Fibroblast of pulmonary artery (primary cell): ENCODE measurements at regions not wholly inside any gene's neighbourhood (a gene's known extent, or its start where the extent isn't known, plus 50 kb on each side); places are given as distances from the start of the nearest gene placed in this dataset.

ENCODE experiments used
- DNase-seq: peaks from one replicate; pipeline ENCODE4 v3.0.0-alpha.2; 2010; ENCODE audit warnings: low read depth
- H3K4me3 ChIP-seq: replicated peaks from 2 replicates; pipeline ENCODE4 v1.5.1; 2011; ENCODE audit warnings: low read depth, mild to moderate bottlenecking, control low read depth, low read length, moderate library complexity
- TF ChIP-seq, protein P1 (sequence below): IDR thresholded peaks from 2 replicates; pipeline ENCODE4 v1.5.1; 2011; ENCODE audit warnings: mild to moderate bottlenecking, control low read depth, low read length, inconsistent platforms; ENCODE audit errors: missing control alignments

DNA sequence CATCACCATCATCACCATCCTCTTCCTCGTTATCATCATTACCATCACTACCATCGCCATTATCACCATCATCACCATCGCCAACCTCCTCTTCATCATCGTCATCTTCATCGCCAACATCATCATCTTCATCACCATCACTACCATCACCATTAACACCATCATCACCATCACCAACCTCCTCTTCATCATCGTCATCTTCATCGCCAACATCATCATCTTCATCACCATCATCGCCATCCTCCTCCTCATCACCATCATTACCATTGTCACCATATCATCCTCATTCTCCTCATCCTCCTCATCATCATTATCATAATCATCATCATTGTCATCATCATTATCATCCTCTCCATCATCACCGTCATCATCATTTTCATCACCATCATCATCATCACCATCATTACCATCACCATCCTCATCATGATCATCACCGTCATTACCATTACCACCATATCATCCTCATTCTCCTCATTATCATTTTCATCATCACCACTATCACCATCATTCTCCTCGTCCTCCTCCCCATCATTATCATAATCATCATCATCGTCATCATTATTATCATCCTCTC is 1498.7 kb downstream of the TBC1D22A start:
- TF ChIP-seq, protein P1, sequence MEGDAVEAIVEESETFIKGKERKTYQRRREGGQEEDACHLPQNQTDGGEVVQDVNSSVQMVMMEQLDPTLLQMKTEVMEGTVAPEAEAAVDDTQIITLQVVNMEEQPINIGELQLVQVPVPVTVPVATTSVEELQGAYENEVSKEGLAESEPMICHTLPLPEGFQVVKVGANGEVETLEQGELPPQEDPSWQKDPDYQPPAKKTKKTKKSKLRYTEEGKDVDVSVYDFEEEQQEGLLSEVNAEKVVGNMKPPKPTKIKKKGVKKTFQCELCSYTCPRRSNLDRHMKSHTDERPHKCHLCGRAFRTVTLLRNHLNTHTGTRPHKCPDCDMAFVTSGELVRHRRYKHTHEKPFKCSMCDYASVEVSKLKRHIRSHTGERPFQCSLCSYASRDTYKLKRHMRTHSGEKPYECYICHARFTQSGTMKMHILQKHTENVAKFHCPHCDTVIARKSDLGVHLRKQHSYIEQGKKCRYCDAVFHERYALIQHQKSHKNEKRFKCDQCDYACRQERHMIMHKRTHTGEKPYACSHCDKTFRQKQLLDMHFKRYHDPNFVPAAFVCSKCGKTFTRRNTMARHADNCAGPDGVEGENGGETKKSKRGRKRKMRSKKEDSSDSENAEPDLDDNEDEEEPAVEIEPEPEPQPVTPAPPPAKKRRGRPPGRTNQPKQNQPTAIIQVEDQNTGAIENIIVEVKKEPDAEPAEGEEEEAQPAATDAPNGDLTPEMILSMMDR, result no peak
- no peak overlapping the region for H3K4me3 ChIP-seq
- no peak for DNase-seq

DNA sequence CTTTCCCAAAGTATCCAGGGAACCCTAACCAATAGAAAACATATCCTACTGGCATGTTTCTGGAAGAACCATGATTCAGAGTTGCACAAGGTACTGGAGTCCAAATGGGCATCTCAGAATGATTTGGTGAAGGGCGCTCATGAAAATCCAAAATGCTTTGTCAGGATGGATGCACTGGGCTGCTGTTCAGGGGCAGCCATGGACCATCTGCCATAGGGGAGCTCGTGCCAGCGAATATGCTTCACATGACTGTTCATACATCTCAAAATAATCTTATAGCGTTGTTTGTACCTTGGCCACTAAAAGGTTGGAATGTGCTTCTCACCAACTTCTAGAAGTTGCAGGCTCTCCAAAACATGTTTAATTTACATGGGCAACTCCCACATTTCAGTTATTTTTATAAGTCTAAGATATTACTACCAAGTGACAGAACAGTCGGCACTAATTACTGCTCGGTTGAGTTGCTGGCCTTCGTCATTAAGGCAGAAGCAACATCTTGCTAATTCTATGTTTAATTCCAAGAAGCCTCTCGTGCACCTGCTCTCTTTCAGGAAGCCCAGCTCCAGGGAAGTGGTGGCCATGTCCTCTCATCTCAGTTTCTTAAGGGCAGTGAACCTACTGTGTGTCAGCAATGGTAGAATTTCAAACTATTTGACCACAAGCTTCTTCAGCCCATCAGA is 1497.7 kb downstream of the TBC1D22A start:
- DNase-seq, result no peak
- no peak overlapping the region for H3K4me3 ChIP-seq
- TF ChIP-seq, protein P1, result no peak

DNA sequence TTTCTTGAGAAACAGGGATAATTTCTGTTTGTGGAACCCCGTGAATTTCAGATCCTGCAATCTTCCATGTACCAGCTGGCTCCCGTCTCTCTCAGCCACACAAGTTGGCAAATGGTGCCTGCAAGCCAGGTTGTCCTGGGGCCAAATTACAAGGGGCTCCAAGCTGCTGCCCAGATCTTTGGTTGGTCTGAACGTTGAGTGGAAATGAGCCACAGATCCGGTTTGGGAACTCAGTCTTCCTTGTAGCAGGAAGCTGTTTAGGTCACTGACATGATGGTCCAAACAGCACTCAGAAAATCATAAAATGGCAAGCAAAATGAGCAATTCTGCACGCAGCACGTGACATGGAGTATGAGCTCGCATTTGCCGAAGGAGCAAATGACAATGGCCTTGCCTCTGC is 1496.4 kb downstream of the TBC1D22A start:
- TF ChIP-seq, protein P1, result no peak
- H3K4me3 ChIP-seq, result no peak overlapping the region
- no peak for DNase-seq

DNA sequence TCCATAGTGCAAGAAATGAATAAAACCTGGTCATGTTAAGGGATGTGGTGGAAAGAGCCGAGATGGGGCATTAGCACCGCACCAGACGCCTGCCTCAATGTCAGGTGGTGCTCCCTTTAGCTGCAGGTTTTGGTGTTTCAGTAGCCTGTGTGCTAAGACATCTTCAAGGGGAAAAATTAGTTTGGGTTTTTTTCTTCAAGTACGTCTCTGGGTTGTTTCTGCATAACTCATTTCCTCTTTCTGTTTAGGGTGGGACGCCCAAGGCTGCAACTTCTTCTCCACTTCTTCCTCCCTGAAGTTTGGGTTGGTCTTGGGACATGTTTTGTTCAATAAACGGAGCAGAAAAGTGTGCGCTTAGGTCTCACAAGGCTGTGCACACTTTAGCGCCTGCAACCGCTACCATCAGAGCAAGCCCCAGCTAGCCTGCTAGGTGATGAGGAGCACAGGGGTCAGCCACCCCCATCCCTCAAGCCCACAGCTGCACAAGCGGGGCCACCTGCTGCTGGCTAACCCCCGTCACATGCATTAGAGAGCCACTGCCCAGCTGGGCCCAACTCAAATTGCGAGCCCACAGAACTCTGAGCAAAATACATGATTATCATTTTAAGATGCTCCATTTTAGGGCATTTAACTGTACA is 1495.7 kb downstream of the TBC1D22A start:
- no peak overlapping the region for H3K4me3 ChIP-seq
- no peak for DNase-seq
- TF ChIP-seq, protein P1, result no peak

DNA sequence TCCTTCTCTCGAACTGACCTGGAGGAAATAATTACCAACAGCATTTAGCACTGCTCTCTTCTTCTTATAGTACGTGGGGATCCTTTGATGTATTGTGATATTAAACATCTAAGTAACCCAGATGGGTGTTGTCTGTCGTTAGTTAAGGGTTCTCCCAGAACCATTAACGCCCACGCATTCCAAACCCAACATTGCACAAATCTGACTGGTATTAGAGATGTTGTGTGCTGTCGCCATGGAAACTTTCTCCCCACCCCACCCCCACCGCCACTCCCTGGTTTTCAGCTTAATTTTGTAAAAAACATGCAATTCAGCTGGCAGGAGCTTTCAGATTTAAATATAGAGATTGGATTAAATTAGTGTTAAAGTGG is 1495.2 kb downstream of the TBC1D22A start:
- no peak overlapping the region for H3K4me3 ChIP-seq
- no peak for DNase-seq
- TF ChIP-seq, protein P1, result no peak

DNA sequence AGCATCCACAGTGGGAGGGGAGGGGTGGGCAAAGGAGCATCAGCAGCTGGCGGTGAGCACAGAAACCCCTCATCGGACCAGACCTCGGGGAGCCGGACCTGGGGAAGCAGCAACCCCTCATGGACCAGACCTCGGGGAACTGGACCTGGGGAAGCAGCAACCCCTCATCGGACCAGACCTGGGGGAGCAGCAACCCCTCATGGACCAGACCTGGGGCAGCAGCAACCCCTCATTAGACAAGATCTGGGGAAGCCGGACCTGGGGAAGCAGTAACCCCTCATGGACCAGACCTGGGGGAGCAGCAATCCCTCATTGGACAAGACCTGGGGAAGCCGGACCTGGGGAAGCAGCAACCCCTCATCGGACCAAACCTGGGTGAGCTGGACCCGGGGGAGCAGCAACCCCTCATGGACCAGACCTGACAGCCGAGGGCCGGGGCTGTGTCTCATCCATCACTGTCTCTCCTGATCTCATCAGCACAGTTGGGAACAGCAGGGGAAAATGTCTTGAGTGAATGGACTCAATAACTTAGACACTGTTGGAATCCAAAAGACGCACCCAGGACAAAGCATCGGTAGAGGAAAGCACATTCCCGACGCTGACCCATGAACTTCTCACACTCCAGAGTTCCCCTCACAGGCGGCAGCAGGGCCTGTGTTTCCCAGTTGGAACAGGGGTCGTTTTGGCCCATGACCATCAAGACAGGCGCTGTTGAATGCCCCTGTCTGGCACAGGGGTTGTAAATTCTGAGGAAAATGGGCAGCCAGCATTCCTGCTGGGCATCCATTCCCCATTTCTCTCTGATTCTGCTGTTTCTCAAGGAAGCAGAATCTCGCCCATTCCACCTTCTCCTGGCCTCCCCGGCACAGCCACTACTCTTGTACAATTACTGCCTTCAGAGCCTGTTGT is 1494.6 kb downstream of the TBC1D22A start:
- no peak overlapping the region for H3K4me3 ChIP-seq
- TF ChIP-seq, protein P1, result no peak

More for the DNA sequence above, 1494.6 kb downstream of the TBC1D22A start:
- no peak for DNase-seq
